LNCAP (cell line): ENCODE measurements at regions not wholly inside any gene's neighbourhood (a gene's known extent, or its start where the extent isn't known, plus 50 kb on each side); places are given as distances from the start of the nearest gene placed in this dataset.

Experiments used
- CTCF ChIP-seq: fragments of 450-650 bp; IDR thresholded peaks from 2 replicates; pipeline ENCODE4 v1.5.1; 2017; ENCODE audit warnings: mild to moderate bottlenecking

- no peak for TF ChIP-seq CTCF
Measured at GRCh38 chr3:175980486-175981090, 1121.5 kb downstream of the NAALADL2 start.

- no peak for TF ChIP-seq CTCF
Measured at GRCh38 chr3:175977968-175978752, 1119.0 kb downstream of the NAALADL2 start.

GRCh38 chr3:175969456-175969855 is 1110.3 kb downstream of the NAALADL2 start:
- TF ChIP-seq CTCF: no peak

GRCh38 chr3:175965036-175965435 is 1105.9 kb downstream of the NAALADL2 start:
- TF ChIP-seq CTCF: no peak

- no peak for TF ChIP-seq CTCF
Measured at GRCh38 chr3:175957427-175957826, 1098.3 kb downstream of the NAALADL2 start.

GRCh38 chr3:175956964-175957363 is 1097.8 kb downstream of the NAALADL2 start:
- TF ChIP-seq CTCF: peak; percentile 56; the same call in 1 of the 2 replicates

GRCh38 chr3:175951047-175951694 is 1092.0 kb downstream of the NAALADL2 start:
- TF ChIP-seq CTCF: no peak
